ENCODE measurements at regions not wholly inside any gene's neighbourhood (a gene's known extent, or its start where the extent isn't known, plus 50 kb on each side); places are given as distances from the start of the nearest gene placed in this dataset.
A peak's percentile ranks its signal among the peaks of the same experiment; 100 is the strongest.

GRCh38 chr1:182111496-182111895, 50.0 kb upstream of the ZNF648 start:
- ATAC-seq (peak; percentile 32), DNase-seq (peak; percentile 47 to 66 (median 50))
- intact Hi-C loops (cut with DNase I, micrococcal nuclease) = no loop called here

More at GRCh38 chr1:182111496-182111895, 50.0 kb upstream of the ZNF648 start:
- TF ChIP-seq CTCF (IDR thresholded peaks at IDR 0.05) = no peak
- Histone ChIP-seq H3K9me3 (no peaks in the 10 kb centered on the region), H3K4me1 (ENCODE audit: low read depth) (no peaks in the 10 kb centered on the region), H3K36me3 (ENCODE audit: low read depth) (no peaks in the 10 kb centered on the region), H3K4me3 (no peak overlapping the region)
